CD4-positive, alpha-beta T cell (primary cell): ENCODE measurements at regions not wholly inside any gene's neighbourhood (a gene's known extent, or its start where the extent isn't known, plus 50 kb on each side); places are given as distances from the start of the nearest gene placed in this dataset.

ENCODE experiments used
- ATAC-seq: fragments of 200-7000 bp; cut with Tn5 transposase; one replicate; pipeline ENCODE4 v1.10.0; 2022; ENCODE audit warnings: mild to moderate bottlenecking; ENCODE audit not compliant: poor library complexity
- CTCF ChIA-PET: fragments of 350-600 bp; sonication (Branson Sonifier 250); formaldehyde crosslinking; loops from one replicate; lab custom pipeline; 2021; ENCODE audit warnings: antibody characterized with exemption, inconsistent platforms; lab: Charles Lee
- POLR2A ChIA-PET: fragments of 350-600 bp; sonication (Branson Sonifier 250); formaldehyde crosslinking; loops from one replicate; lab custom pipeline; 2021; ENCODE audit warnings: antibody characterized with exemption, inconsistent platforms; lab: Charles Lee
- DNase-seq, 14 experiments: peaks; one replicate each; pipeline ENCODE4 v3.0.0-alpha.2; 2013 to 2020; ENCODE audit warnings: mixed read lengths in 2 of 14
- H3K27ac ChIP-seq, 2 donors: one replicate each; pipeline versions ENCODE4 v1.5.1 to v1.7.0; 2013; ENCODE audit warnings: low read length in 2 of 2, low read depth in 1 of 2, mild to moderate bottlenecking in 1 of 2
- H3K27me3 ChIP-seq, 2 experiments: 1 replicate in 1 of 2; 2 replicates in 1 of 2; pipeline versions ENCODE4 v1.6.1 to v1.7.0; 2013; ENCODE audit warnings: low read length in 2 of 2, control low read depth in 1 of 2, mild to moderate bottlenecking in 1 of 2, moderate library complexity in 1 of 2; ENCODE audit not compliant: insufficient read depth in 2 of 2, control insufficient read depth in 1 of 2
- H3K36me3 ChIP-seq: one replicate; pipeline ENCODE4 v1.6.1; 2013; ENCODE audit warnings: low read length, control low read depth; ENCODE audit not compliant: insufficient read depth
- H3K4me1 ChIP-seq: one replicate; pipeline ENCODE4 v1.6.1; 2013; ENCODE audit warnings: low read length, control low read depth; ENCODE audit not compliant: insufficient read depth
- H3K4me3 ChIP-seq: one replicate; pipeline ENCODE4 v1.5.1; 2013; ENCODE audit warnings: mild to moderate bottlenecking, low read length, moderate library complexity
- H3K9me3 ChIP-seq, 2 experiments: 1 replicate in 1 of 2; 2 replicates in 1 of 2; pipeline versions ENCODE4 v1.6.1 to v1.7.0; 2013; ENCODE audit warnings: low read length in 2 of 2, mild to moderate bottlenecking in 2 of 2, control low read depth in 1 of 2, moderate library complexity in 1 of 2; ENCODE audit not compliant: control insufficient read depth in 1 of 2, insufficient read depth in 1 of 2
- H3K27ac Mint-ChIP-seq: one replicate; pipeline ENCODE4 v1.8.0; 2020; ENCODE audit warnings: mixed read lengths
- H3K27me3 Mint-ChIP-seq: one replicate; pipeline ENCODE4 v1.8.0; 2021; ENCODE audit warnings: mixed read lengths
- H3K36me3 Mint-ChIP-seq: one replicate; pipeline ENCODE4 v1.8.0; 2021; ENCODE audit warnings: low read depth, mixed read lengths
- H3K4me1 Mint-ChIP-seq: one replicate; pipeline ENCODE4 v1.8.0; 2021; ENCODE audit warnings: low read depth, mixed read lengths
- H3K4me3 Mint-ChIP-seq: one replicate; pipeline ENCODE4 v1.8.0; 2020; ENCODE audit warnings: mild to moderate bottlenecking, mixed read lengths
- H3K9me3 Mint-ChIP-seq: one replicate; pipeline ENCODE4 v1.8.0; 2020; ENCODE audit warnings: mixed read lengths
- CTCF ChIP-seq: fragments of 200-600 bp; IDR thresholded peaks from one replicate; pipeline ENCODE4 v1.8.0; 2022; ENCODE audit warnings: antibody characterized with exemption, mild to moderate bottlenecking
- intact Hi-C, 2 experiments: fragments of 100-400 bp; cut with DNase I in 1 of 2; cut with micrococcal nuclease in 1 of 2; formaldehyde crosslinking; loops; one replicate each; pipeline versions ENCODE4 v1.15.1 to v1.9.0; 2023 to 2025; cut with DNase I, micrococcal nuclease

DNA sequence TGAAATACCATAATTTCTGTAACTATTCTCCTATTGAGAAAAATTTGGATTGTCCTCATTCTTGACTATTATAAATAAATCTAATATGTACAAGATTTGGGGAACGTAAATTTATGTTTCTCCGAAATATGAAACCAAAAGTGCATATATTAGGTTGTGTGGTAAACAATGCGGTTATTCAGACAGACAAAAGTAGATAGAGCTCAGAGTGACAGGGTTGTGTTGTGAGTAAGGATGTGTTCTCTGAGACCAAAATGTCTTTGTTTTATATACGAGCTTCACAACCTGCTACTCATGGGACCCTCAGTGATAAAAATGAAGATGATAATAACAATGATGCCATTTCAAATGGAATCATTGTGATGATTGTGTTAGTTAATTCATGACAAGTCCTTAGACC is 796.3 kb upstream of the SLC10A2 start:
- POLR2A ChIA-PET, result no interaction called here
- H3K36me3 Mint-ChIP-seq, result no peaks in the 10 kb centered on the region
- no peak for ATAC-seq
- intact Hi-C loops, result no loop called here
- H3K4me3 Mint-ChIP-seq, result no peak overlapping the region
- DNase-seq, result no peak
- no peak overlapping the region for H3K27ac Mint-ChIP-seq
- no peaks in the 10 kb centered on the region for H3K27me3 ChIP-seq
- no peaks in the 10 kb centered on the region for H3K4me1 Mint-ChIP-seq
- H3K4me3 ChIP-seq, result no peak overlapping the region
- no peak for TF ChIP-seq CTCF
- H3K27ac ChIP-seq, result no peak overlapping the region
- H3K9me3 ChIP-seq, result no peaks in the 10 kb centered on the region
- no peaks in the 10 kb centered on the region for H3K4me1 ChIP-seq
- CTCF ChIA-PET, result no interaction called here
- no peaks in the 10 kb centered on the region for H3K36me3 ChIP-seq
- H3K9me3 Mint-ChIP-seq, result peaks cover 2% of the 10 kb centered on the region
- H3K27me3 Mint-ChIP-seq, result no peaks in the 10 kb centered on the region

- no peak overlapping the region for H3K27ac Mint-ChIP-seq
- POLR2A ChIA-PET, result no interaction called here
- Histone ChIP-seq H3K27me3 (no peaks in the 10 kb centered on the region), H3K4me1 (no peaks in the 10 kb centered on the region), H3K9me3 (no peaks in the 10 kb centered on the region), H3K4me3 (no peak overlapping the region), H3K27ac (no peak overlapping the region), H3K36me3 (no peaks in the 10 kb centered on the region)
- no peaks in the 10 kb centered on the region for H3K4me1 Mint-ChIP-seq
- peaks cover 2% of the 10 kb centered on the region for H3K9me3 Mint-ChIP-seq
- no peaks in the 10 kb centered on the region for H3K36me3 Mint-ChIP-seq
- intact Hi-C loops, result no loop called here
- no peak for TF ChIP-seq CTCF
- H3K27me3 Mint-ChIP-seq, result no peaks in the 10 kb centered on the region
- ATAC-seq (no peak), DNase-seq (no peak)
- H3K4me3 Mint-ChIP-seq, result no peak overlapping the region
- CTCF ChIA-PET, result no interaction called here
Observed at GRCh38 chr13:103859952-103860351, 793.7 kb upstream of the SLC10A2 start.

DNA sequence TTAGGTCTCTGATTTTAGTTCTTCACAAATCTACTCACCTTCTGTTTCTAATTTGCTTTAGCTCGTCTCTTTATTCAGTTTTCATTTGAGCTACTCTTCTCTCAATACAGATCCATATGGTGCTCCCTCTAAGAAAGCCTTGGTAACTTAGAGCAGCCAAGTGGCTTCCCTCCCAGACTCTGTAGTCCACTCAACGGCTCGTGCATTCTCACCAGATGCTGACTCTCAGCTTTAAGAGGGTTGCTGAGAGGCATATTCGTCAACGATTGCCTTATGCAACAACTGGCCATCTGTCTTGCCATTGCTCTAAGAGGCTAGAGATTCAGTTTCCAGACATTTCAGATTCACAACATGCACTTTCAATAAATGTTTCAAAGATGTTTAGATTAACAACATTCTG is 785.8 kb upstream of the SLC10A2 start:
- Histone ChIP-seq H3K36me3 (no peaks in the 10 kb centered on the region), H3K27me3 (no peaks in the 10 kb centered on the region), H3K9me3 (no peaks in the 10 kb centered on the region), H3K27ac (no peak overlapping the region), H3K4me3 (no peak overlapping the region), H3K4me1 (no peaks in the 10 kb centered on the region)
- peaks cover 3% of the 10 kb centered on the region for H3K9me3 Mint-ChIP-seq
- no peak overlapping the region for H3K4me3 Mint-ChIP-seq
- H3K27ac Mint-ChIP-seq, result no peak overlapping the region
- intact Hi-C loops, result no loop called here
- CTCF ChIA-PET, result no interaction called here
- ATAC-seq (no peak), DNase-seq (no peak)
- POLR2A ChIA-PET, result no interaction called here
- no peaks in the 10 kb centered on the region for H3K27me3 Mint-ChIP-seq
- H3K36me3 Mint-ChIP-seq, result no peaks in the 10 kb centered on the region
- no peak for TF ChIP-seq CTCF
- H3K4me1 Mint-ChIP-seq, result no peaks in the 10 kb centered on the region
